Lower leg skin (tissue), 3 donors: ENCODE measurements at regions not wholly inside any gene's neighbourhood (a gene's known extent, or its start where the extent isn't known, plus 50 kb on each side); places are given as distances from the start of the nearest gene placed in this dataset.

Experiments used
- CTCF ChIP-seq, 3 donors: fragments of 450-650 bp; IDR thresholded peaks; one replicate each; pipeline ENCODE4 v1.5.1; 2016; ENCODE audit warnings: antibody characterized with exemption in 3 of 3, mild to moderate bottlenecking in 3 of 3, moderate library complexity in 2 of 3
- POLR2A ChIP-seq, 2 donors: fragments of 450-650 bp; IDR thresholded peaks; one replicate each; pipeline ENCODE4 v1.6.1; 2016 to 2017; ENCODE audit warnings: antibody characterized with exemption in 2 of 2, mild to moderate bottlenecking in 1 of 2, moderate library complexity in 1 of 2

GRCh38 chr5:109989994-109990722 lies 300.4 kb downstream of the MAN2A1 start:
- no peak for TF ChIP-seq POLR2A (IDR thresholded peaks at IDR 0.05)
- no peak for TF ChIP-seq CTCF (IDR thresholded peaks at IDR 0.05)
